CD4-positive, alpha-beta T cell (primary cell): ENCODE measurements at regions not wholly inside any gene's neighbourhood (a gene's known extent, or its start where the extent isn't known, plus 50 kb on each side); places are given as distances from the start of the nearest gene placed in this dataset.
"Not testable (repeated sequence)": the region's sequence is repeated elsewhere in the genome, so short reads cannot be mapped to it uniquely, and the experiment has no call there.

Source experiments
- ATAC-seq: fragments of 200-7000 bp; cut with Tn5 transposase; one replicate; pipeline ENCODE4 v1.10.0; 2022; ENCODE audit warnings: mild to moderate bottlenecking; ENCODE audit not compliant: poor library complexity
- CTCF ChIA-PET: fragments of 350-600 bp; sonication (Branson Sonifier 250); formaldehyde crosslinking; loops from one replicate; lab custom pipeline; 2021; ENCODE audit warnings: antibody characterized with exemption, inconsistent platforms; lab: Charles Lee
- POLR2A ChIA-PET: fragments of 350-600 bp; sonication (Branson Sonifier 250); formaldehyde crosslinking; loops from one replicate; lab custom pipeline; 2021; ENCODE audit warnings: antibody characterized with exemption, inconsistent platforms; lab: Charles Lee
- DNase-seq, 14 experiments: peaks; one replicate each; pipeline ENCODE4 v3.0.0-alpha.2; 2013 to 2020; ENCODE audit warnings: mixed read lengths in 2 of 14
- H3K27ac ChIP-seq, 2 donors: one replicate each; pipeline versions ENCODE4 v1.5.1 to v1.7.0; 2013; ENCODE audit warnings: low read length in 2 of 2, low read depth in 1 of 2, mild to moderate bottlenecking in 1 of 2
- H3K27me3 ChIP-seq, 2 experiments: 1 replicate in 1 of 2; 2 replicates in 1 of 2; pipeline versions ENCODE4 v1.6.1 to v1.7.0; 2013; ENCODE audit warnings: low read length in 2 of 2, control low read depth in 1 of 2, mild to moderate bottlenecking in 1 of 2, moderate library complexity in 1 of 2; ENCODE audit not compliant: insufficient read depth in 2 of 2, control insufficient read depth in 1 of 2
- H3K36me3 ChIP-seq: one replicate; pipeline ENCODE4 v1.6.1; 2013; ENCODE audit warnings: low read length, control low read depth; ENCODE audit not compliant: insufficient read depth
- H3K4me1 ChIP-seq: one replicate; pipeline ENCODE4 v1.6.1; 2013; ENCODE audit warnings: low read length, control low read depth; ENCODE audit not compliant: insufficient read depth
- H3K4me3 ChIP-seq: one replicate; pipeline ENCODE4 v1.5.1; 2013; ENCODE audit warnings: mild to moderate bottlenecking, low read length, moderate library complexity
- H3K9me3 ChIP-seq, 2 experiments: 1 replicate in 1 of 2; 2 replicates in 1 of 2; pipeline versions ENCODE4 v1.6.1 to v1.7.0; 2013; ENCODE audit warnings: low read length in 2 of 2, mild to moderate bottlenecking in 2 of 2, control low read depth in 1 of 2, moderate library complexity in 1 of 2; ENCODE audit not compliant: control insufficient read depth in 1 of 2, insufficient read depth in 1 of 2
- H3K27ac Mint-ChIP-seq: one replicate; pipeline ENCODE4 v1.8.0; 2020; ENCODE audit warnings: mixed read lengths
- H3K27me3 Mint-ChIP-seq: one replicate; pipeline ENCODE4 v1.8.0; 2021; ENCODE audit warnings: mixed read lengths
- H3K36me3 Mint-ChIP-seq: one replicate; pipeline ENCODE4 v1.8.0; 2021; ENCODE audit warnings: low read depth, mixed read lengths
- H3K4me1 Mint-ChIP-seq: one replicate; pipeline ENCODE4 v1.8.0; 2021; ENCODE audit warnings: low read depth, mixed read lengths
- H3K4me3 Mint-ChIP-seq: one replicate; pipeline ENCODE4 v1.8.0; 2020; ENCODE audit warnings: mild to moderate bottlenecking, mixed read lengths
- H3K9me3 Mint-ChIP-seq: one replicate; pipeline ENCODE4 v1.8.0; 2020; ENCODE audit warnings: mixed read lengths
- intact Hi-C, 2 experiments: fragments of 100-400 bp; cut with DNase I in 1 of 2; cut with micrococcal nuclease in 1 of 2; formaldehyde crosslinking; loops; one replicate each; pipeline versions ENCODE4 v1.15.1 to v1.9.0; 2023 to 2025; cut with DNase I, micrococcal nuclease
- TF ChIP-seq, protein P1 (sequence below): fragments of 200-600 bp; IDR thresholded peaks from one replicate; pipeline ENCODE4 v1.8.0; 2022; ENCODE audit warnings: antibody characterized with exemption, mild to moderate bottlenecking

DNA sequence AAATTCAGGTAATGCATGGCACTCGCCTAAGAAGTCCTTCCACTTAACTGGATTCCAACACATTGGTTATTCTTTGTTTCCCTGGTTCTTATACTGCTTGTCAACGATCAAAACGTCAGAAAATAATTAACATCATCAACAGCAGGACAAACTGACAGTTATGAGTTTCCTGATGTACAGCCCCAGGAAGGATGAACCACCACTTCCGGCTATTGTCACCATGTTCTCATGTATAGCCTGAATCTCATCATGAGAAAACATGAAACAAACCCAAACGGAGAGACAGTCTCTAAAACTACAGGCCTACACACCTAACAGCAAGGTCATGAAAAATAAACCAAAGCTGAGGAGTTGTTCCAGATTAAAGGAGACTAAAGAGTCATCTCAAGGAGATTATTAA is 60.5 kb upstream of the FBXO28 start:
- Mint-ChIP-seq H3K27ac (no peak overlapping the region), H3K36me3 (no peaks in the 10 kb centered on the region), H3K4me1 (peaks cover 4% of the 10 kb centered on the region), H3K4me3 (no peak overlapping the region), H3K9me3 (no peaks in the 10 kb centered on the region), H3K27me3 (peaks cover 19% of the 10 kb centered on the region)
- ATAC-seq, result no peak
- no peak for DNase-seq
- TF ChIP-seq, protein P1, sequence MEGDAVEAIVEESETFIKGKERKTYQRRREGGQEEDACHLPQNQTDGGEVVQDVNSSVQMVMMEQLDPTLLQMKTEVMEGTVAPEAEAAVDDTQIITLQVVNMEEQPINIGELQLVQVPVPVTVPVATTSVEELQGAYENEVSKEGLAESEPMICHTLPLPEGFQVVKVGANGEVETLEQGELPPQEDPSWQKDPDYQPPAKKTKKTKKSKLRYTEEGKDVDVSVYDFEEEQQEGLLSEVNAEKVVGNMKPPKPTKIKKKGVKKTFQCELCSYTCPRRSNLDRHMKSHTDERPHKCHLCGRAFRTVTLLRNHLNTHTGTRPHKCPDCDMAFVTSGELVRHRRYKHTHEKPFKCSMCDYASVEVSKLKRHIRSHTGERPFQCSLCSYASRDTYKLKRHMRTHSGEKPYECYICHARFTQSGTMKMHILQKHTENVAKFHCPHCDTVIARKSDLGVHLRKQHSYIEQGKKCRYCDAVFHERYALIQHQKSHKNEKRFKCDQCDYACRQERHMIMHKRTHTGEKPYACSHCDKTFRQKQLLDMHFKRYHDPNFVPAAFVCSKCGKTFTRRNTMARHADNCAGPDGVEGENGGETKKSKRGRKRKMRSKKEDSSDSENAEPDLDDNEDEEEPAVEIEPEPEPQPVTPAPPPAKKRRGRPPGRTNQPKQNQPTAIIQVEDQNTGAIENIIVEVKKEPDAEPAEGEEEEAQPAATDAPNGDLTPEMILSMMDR, result no peak
- no peak overlapping the region for H3K4me3 ChIP-seq
- no peaks in the 10 kb centered on the region for H3K36me3 ChIP-seq
- ChIA-PET CTCF (no interaction called here), POLR2A (no interaction called here)
- peaks cover 2% of the 10 kb centered on the region for H3K4me1 ChIP-seq
- no peaks in the 10 kb centered on the region for H3K9me3 ChIP-seq
- H3K27ac ChIP-seq, result no peak overlapping the region
- peaks cover 0 to 4% of the 10 kb centered on the region in 2 experiments for H3K27me3 ChIP-seq
- intact Hi-C loops, result no loop called here

GRCh38 chr1:224052772-224053171 is 61.1 kb upstream of the FBXO28 start:
- H3K27ac ChIP-seq, result no peak overlapping the region
- H3K4me1 ChIP-seq, result peaks cover 2% of the 10 kb centered on the region
- H3K9me3 Mint-ChIP-seq, result no peaks in the 10 kb centered on the region
- H3K27me3 Mint-ChIP-seq, result peaks cover 23% of the 10 kb centered on the region
- DNase-seq (no peak), ATAC-seq (no peak)
- H3K4me3 Mint-ChIP-seq, result no peak overlapping the region
- no peak overlapping the region for H3K27ac Mint-ChIP-seq
- no peak overlapping the region for H3K4me3 ChIP-seq
- CTCF ChIA-PET, result no interaction called here
- H3K36me3 ChIP-seq, result no peaks in the 10 kb centered on the region
- no peaks in the 10 kb centered on the region for H3K36me3 Mint-ChIP-seq
- H3K27me3 ChIP-seq, result peaks cover 0 to 4% of the 10 kb centered on the region in 2 experiments
- intact Hi-C loops, result no loop called here
- no peaks in the 10 kb centered on the region for H3K9me3 ChIP-seq
- POLR2A ChIA-PET, result no interaction called here
- TF ChIP-seq, protein P1, result no peak
- H3K4me1 Mint-ChIP-seq, result peaks cover 4% of the 10 kb centered on the region

- H3K9me3 ChIP-seq, H3K9me3 Mint-ChIP-seq, H3K4me3 ChIP-seq, ATAC-seq, H3K27ac Mint-ChIP-seq, H3K27me3 ChIP-seq, H3K27ac ChIP-seq, H3K4me3 Mint-ChIP-seq, H3K36me3 ChIP-seq, H3K4me1 ChIP-seq, DNase-seq, H3K36me3 Mint-ChIP-seq, H3K4me1 Mint-ChIP-seq: not testable (repeated sequence)
- ChIA-PET POLR2A (interaction anchor here (1.4 kb wide), 1 partner anchor 240 kb away, joined by 5 read pairs; no protein-coding TSS in a partner anchor), CTCF (interaction anchor here (0.6 kb wide), 1 partner anchor 360 kb away, joined by 3 read pairs; no protein-coding TSS in a partner anchor)
- intact Hi-C loops, result loop anchor here in 1 of 2 experiments (2.0 kb wide), 2 partner anchors 241 to 353 kb away; no protein-coding TSS in a partner anchor
- peaks cover 23% of the 10 kb centered on the region for H3K27me3 Mint-ChIP-seq
Measured at GRCh38 chr1:224051782-224052181, 62.1 kb upstream of the FBXO28 start.

DNA sequence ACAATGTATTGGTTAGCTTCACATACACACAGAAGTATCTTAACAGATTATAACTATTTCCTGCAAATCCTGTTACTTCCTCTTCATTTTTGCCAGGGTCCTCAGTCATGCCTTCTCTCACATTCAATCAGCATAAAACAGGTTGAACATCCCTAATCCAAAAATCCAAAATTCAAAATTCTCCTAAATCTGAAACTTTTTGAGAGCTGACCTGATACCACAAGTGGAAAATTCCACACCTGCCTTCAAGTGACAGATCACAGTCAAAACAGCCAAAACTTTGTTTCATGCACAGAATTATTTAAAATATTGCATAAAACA is 62.9 kb upstream of the FBXO28 start:
- Mint-ChIP-seq H3K4me3 (no peak overlapping the region), H3K36me3 (no peaks in the 10 kb centered on the region), H3K27me3 (peaks cover 23% of the 10 kb centered on the region), H3K27ac (no peak overlapping the region), H3K9me3 (no peaks in the 10 kb centered on the region), H3K4me1 (peaks cover 4% of the 10 kb centered on the region)
- ATAC-seq (no peak), DNase-seq (no peak)
- CTCF ChIA-PET, result interaction anchor here (0.6 to 0.7 kb wide), 2 partner anchors 9 to 112 kb away, joined by 3 to 6 read pairs; no protein-coding TSS in a partner anchor
- intact Hi-C loops, result loop anchor here in 1 of 2 experiments (2.0 kb wide), 2 partner anchors 240 to 352 kb away; no protein-coding TSS in a partner anchor
- no peak overlapping the region for H3K27ac ChIP-seq
- no peaks in the 10 kb centered on the region for H3K36me3 ChIP-seq
- TF ChIP-seq, protein P1, result no peak
- peaks cover 2% of the 10 kb centered on the region for H3K4me1 ChIP-seq
- peaks cover 0 to 4% of the 10 kb centered on the region in 2 experiments for H3K27me3 ChIP-seq
- H3K4me3 ChIP-seq, result no peak overlapping the region
- POLR2A ChIA-PET, result interaction anchor here (1.4 kb wide), 1 partner anchor 239 kb away, joined by 5 read pairs; no protein-coding TSS in a partner anchor
- H3K9me3 ChIP-seq, result no peaks in the 10 kb centered on the region
